Breast epithelium (tissue), 4 donors: ENCODE measurements at regions not wholly inside any gene's neighbourhood (a gene's known extent, or its start where the extent isn't known, plus 50 kb on each side); places are given as distances from the start of the nearest gene placed in this dataset.
A peak's percentile ranks its signal among the peaks of the same experiment; 100 is the strongest.

ENCODE experiments used
- DNase-seq, 2 donors: peaks; one replicate each; pipeline ENCODE4 v3.0.0-alpha.2; 2019; ENCODE audit warnings: low spot score in 2 of 2
- H3K27ac ChIP-seq, 2 donors: fragments of 200-600 bp; sonication (generic) in 1 of 2; one replicate each; pipeline ENCODE4 v1.5.1; 2016 to 2019; ENCODE audit warnings: mild to moderate bottlenecking in 1 of 2
- H3K27me3 ChIP-seq, 2 donors: fragments of 200-600 bp; sonication (generic) in 1 of 2; one replicate each; pipeline versions ENCODE4 v1.5.1 to v1.6.0; 2017 to 2019; ENCODE audit warnings: control low read depth in 1 of 2, mild to moderate bottlenecking in 1 of 2
- H3K36me3 ChIP-seq: fragments of 200-600 bp; one replicate; pipeline ENCODE4 v1.5.1; 2019
- H3K4me1 ChIP-seq, 2 donors: fragments of 200-600 bp; sonication (generic); one replicate each; pipeline ENCODE4 v1.5.1; 2016 to 2019; ENCODE audit warnings: control low read depth in 1 of 2
- H3K4me3 ChIP-seq, 3 donors: fragments of 200-600 bp; sonication (generic); 1 replicate in 2 of 3; 2 replicates in 1 of 3; pipeline ENCODE4 v1.5.1; 2016 to 2019; ENCODE audit warnings: mild to moderate bottlenecking in 3 of 3, moderate library complexity in 2 of 3
- H3K9me3 ChIP-seq, 2 donors: fragments of 200-600 bp; sonication (generic) in 1 of 2; one replicate each; pipeline ENCODE4 v1.5.1; 2016 to 2019; ENCODE audit warnings: control low read depth in 1 of 2
- POLR2A ChIP-seq: fragments of 450-650 bp; IDR thresholded peaks from one replicate; pipeline ENCODE4 v1.6.1; 2016; ENCODE audit warnings: antibody characterized with exemption, mild to moderate bottlenecking, moderate library complexity
- POLR2AphosphoS5 ChIP-seq, 3 donors: sonication (generic); formaldehyde crosslinking; IDR thresholded peaks; one replicate each; pipeline ENCODE4 v1.6.1; 2017; ENCODE audit warnings: antibody characterized with exemption in 3 of 3
- intact Hi-C: fragments of 100-400 bp; cut with DNase I; formaldehyde crosslinking; loops from one replicate; pipeline ENCODE4 v1.15.1; 2023; ENCODE audit warnings: low total_unique reads
- TF ChIP-seq, protein P1 (sequence below), 3 donors: fragments of 450-650 bp; IDR thresholded peaks; one replicate each; pipeline ENCODE4 v1.5.1; 2016 to 2017; ENCODE audit warnings: antibody characterized with exemption in 3 of 3, mild to moderate bottlenecking in 3 of 3, moderate library complexity in 3 of 3

DNA sequence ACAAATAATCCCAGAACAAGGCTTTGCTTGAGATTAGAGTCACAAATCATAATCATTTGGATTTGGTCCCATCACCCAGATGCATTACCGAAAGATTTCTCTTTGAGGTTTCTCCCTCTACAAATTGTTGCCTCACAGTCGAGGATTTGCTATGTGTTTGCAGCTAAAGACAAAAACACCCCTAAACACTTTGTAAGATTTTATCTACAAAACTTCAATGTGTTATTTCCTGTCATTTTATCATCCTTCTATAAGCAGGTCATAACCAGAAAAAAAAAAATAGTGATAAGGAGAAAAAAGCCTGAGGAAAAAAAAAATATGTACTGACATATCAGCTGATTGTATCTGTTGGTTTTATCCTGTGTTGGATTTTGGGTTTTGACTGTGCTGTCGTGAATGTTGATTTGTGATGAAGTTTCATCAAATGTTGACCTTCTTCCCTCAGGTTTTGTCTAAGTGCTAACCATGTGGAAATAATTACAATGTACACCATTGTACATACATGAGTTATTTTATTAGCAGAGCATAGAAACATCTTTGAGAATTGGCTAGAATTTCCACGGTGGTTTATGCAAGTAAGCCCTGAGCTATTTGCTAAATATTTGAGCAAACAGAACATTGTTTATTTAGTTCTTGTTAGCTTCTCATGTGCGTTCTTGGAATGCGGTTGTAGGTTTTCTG is 274.4 kb downstream of the NEBL start:
- intact Hi-C loops, result no loop called here
- no peak for DNase-seq
- no peaks in the 10 kb centered on the region for H3K36me3 ChIP-seq
- TF ChIP-seq, protein P1, sequence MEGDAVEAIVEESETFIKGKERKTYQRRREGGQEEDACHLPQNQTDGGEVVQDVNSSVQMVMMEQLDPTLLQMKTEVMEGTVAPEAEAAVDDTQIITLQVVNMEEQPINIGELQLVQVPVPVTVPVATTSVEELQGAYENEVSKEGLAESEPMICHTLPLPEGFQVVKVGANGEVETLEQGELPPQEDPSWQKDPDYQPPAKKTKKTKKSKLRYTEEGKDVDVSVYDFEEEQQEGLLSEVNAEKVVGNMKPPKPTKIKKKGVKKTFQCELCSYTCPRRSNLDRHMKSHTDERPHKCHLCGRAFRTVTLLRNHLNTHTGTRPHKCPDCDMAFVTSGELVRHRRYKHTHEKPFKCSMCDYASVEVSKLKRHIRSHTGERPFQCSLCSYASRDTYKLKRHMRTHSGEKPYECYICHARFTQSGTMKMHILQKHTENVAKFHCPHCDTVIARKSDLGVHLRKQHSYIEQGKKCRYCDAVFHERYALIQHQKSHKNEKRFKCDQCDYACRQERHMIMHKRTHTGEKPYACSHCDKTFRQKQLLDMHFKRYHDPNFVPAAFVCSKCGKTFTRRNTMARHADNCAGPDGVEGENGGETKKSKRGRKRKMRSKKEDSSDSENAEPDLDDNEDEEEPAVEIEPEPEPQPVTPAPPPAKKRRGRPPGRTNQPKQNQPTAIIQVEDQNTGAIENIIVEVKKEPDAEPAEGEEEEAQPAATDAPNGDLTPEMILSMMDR (IDR thresholded peaks at IDR 0.05), result no peak
- TF ChIP-seq POLR2AphosphoS5 (IDR thresholded peaks at IDR 0.05) (no peak), POLR2A (no peak)
- H3K9me3 ChIP-seq, result no peaks in the 10 kb centered on the region
- no peak overlapping the region for H3K4me3 ChIP-seq
- no peaks in the 10 kb centered on the region for H3K4me1 ChIP-seq
- peak overlapping the region in 1 of 2 donors; percentile 35 for H3K27ac ChIP-seq
- no peaks in the 10 kb centered on the region for H3K27me3 ChIP-seq

DNA sequence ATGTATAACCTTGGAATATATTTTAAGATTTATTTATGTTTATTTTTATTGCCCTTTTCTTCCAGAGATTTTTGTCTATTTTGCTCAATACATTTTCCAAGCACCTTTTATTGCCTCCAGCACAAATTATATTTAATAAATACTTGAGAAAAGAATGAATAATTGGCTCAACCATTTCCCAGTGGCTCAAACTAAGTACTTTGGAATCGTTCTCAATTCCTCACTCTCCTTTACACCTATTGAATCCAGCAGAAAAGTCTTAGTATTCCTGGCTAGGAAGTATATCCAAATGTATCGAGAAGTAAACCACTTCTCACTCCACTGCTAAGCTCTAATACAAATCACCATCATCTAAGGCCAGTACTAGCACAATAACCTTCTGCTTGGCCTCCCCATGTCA is 276.1 kb downstream of the NEBL start:
- Histone ChIP-seq H3K36me3 (no peaks in the 10 kb centered on the region), H3K9me3 (no peaks in the 10 kb centered on the region), H3K27ac (no peak overlapping the region), H3K4me1 (no peaks in the 10 kb centered on the region), H3K4me3 (no peak overlapping the region), H3K27me3 (no peaks in the 10 kb centered on the region)
- TF ChIP-seq POLR2A, result no peak
- no peak for TF ChIP-seq POLR2AphosphoS5 (IDR thresholded peaks at IDR 0.05)
- TF ChIP-seq, protein P1 (IDR thresholded peaks at IDR 0.05), result no peak
- intact Hi-C loops, result no loop called here
- DNase-seq, result no peak

DNA sequence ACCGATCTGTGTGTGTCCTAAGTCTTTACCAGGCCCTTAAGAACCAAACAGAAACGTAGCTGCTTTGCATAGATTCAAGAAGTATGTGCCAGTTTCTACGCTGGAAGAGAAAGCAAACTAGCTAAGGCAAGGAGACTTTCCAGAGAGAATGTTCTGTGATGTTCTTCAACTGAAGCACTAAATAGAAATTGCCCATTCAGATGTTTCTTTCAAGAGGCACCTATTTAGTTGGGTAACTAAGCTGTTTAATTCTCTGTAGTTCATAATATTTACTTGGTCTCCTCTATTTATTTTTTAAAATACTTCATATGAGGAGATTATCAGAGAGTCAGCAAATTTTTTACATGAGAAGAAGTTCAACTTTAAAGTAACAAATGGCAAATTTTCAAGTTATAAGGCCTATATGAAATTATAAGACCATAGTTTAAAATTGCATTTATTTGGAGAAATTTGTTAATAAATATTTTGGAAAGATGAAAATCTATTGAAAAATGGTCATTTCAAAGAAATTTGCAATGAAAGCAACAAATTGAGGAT is 279.0 kb downstream of the NEBL start:
- H3K4me1 ChIP-seq, result no peaks in the 10 kb centered on the region
- TF ChIP-seq POLR2AphosphoS5 (IDR thresholded peaks at IDR 0.05) (no peak), POLR2A (no peak)
- TF ChIP-seq, protein P1 (IDR thresholded peaks at IDR 0.05), result no peak
- intact Hi-C loops, result no loop called here

DNA sequence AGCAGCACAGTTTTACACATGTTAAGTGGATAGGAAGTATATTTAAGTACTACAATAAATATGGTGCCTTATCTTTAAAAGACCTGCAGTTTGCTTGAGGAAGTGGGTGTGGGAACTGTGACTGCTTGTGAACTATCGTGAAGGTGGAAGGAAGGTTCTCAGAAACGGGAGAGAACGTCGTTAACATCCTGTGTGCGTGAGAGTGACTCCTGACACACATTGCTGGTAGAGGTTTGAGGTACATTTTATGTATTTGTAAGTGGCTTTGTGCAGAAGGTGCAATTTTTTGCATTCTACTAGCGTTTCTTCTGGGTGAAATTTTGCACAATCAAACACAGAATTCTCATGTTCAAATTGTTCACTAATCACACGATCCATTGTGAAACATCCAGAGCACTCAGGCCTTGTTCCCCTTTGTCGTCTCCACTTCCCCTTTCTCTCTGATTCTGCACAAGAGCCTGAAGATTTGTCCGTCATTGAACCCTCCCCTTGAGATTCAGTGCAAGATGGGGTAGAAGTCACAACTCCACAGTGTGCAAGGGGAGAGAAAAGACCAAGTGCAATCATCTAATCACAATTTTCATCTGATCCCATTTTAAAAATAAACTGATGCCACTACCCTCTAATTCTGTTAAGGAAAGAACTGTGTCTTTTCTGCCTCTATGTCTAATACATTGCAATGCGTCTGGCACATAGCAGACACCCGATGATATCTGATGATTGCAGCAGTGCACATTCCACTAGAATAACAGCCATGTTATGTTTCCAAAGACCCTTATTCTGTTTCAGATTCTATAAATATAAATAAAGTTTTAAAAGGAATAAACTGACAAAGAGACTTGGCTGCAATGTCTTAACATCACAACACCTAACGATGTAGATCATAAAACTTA is 279.9 kb downstream of the NEBL start:
- TF ChIP-seq POLR2A, result no peak
- no peak for TF ChIP-seq POLR2AphosphoS5 (IDR thresholded peaks at IDR 0.05)
- TF ChIP-seq, protein P1 (IDR thresholded peaks at IDR 0.05), result no peak

More for the DNA sequence above, 279.0 kb downstream of the NEBL start:
- no peak overlapping the region for H3K27ac ChIP-seq
- no peaks in the 10 kb centered on the region for H3K27me3 ChIP-seq
- no peaks in the 10 kb centered on the region for H3K36me3 ChIP-seq
- H3K9me3 ChIP-seq, result no peaks in the 10 kb centered on the region
- DNase-seq, result no peak
- H3K4me3 ChIP-seq, result no peak overlapping the region

More for the DNA sequence above, 279.9 kb downstream of the NEBL start:
- Histone ChIP-seq H3K27ac (no peak overlapping the region), H3K4me1 (no peaks in the 10 kb centered on the region), H3K9me3 (no peaks in the 10 kb centered on the region), H3K4me3 (no peak overlapping the region), H3K27me3 (no peaks in the 10 kb centered on the region), H3K36me3 (no peaks in the 10 kb centered on the region)
- intact Hi-C loops, result no loop called here
- DNase-seq, result no peak
